ENCODE measurements at regions not wholly inside any gene's neighbourhood (a gene's known extent, or its start where the extent isn't known, plus 50 kb on each side); places are given as distances from the start of the nearest gene placed in this dataset.

- FAIRE-seq (no peak), DNase-seq (ENCODE audit: insufficient read length, low spot score) (peak; percentile 38)
These were observed 52.8 kb upstream of the OTOF start for GRCh38 chr2:26530696-26531095.

DNA sequence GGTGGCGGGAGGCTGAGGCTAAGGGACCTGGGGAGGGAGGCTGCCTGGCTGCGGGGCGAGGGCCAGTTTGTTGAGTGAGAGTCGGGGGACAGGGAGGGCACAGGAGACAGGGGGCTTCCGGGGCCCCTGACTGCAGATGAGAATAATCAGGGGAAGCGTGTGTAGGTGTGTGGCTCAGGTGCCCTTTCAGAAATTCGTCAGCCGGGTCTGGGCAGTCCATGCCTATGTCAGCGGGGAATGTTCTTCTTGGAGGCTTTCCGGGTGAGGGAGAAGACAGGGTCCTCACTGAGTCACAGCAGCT is 52.3 kb upstream of the OTOF start:
- DNase-seq (ENCODE audit: insufficient read length, low spot score) = no peak
- FAIRE-seq = no peak

- FAIRE-seq (no peak), DNase-seq (ENCODE audit: insufficient read length, low spot score) (no peak)
These were observed 51.7 kb upstream of the OTOF start for GRCh38 chr2:26529406-26530239.

- no peak for FAIRE-seq
These were observed 50.9 kb upstream of the OTOF start for GRCh38 chr2:26528836-26529235.

GRCh38 chr2:26527726-26528585 is 50.0 kb upstream of the OTOF start:
- FAIRE-seq (no peak), DNase-seq (ENCODE audit: insufficient read length, low spot score) (no peak)

More at GRCh38 chr2:26528836-26529235, 50.9 kb upstream of the OTOF start:
- DNase-seq (ENCODE audit: insufficient read length, low spot score) = no peak
